ENCODE measurements at regions not wholly inside any gene's neighbourhood (a gene's known extent, or its start where the extent isn't known, plus 50 kb on each side); places are given as distances from the start of the nearest gene placed in this dataset.

- TF ChIP-seq CTCF (optimal IDR thresholded peaks at IDR 0.05 in 1 of 3, IDR thresholded peaks at IDR 0.05 in 1 of 3, conservative IDR thresholded peaks at IDR 0.05 in 1 of 3; ENCODE audit: extremely low read depth in 1 of 3, insufficient read depth in 2 of 3, low read length in 3 of 3) = no peak
- TF ChIP-seq EZH2 (IDR thresholded peaks at IDR 0.05; ENCODE audit: low read length) = no peak
Observed at GRCh38 chr2:128670066-128670465, 351.4 kb upstream of the HS6ST1 start.
